Sigmoid colon (tissue), 6 donors: ENCODE measurements at regions not wholly inside any gene's neighbourhood (a gene's known extent, or its start where the extent isn't known, plus 50 kb on each side); places are given as distances from the start of the nearest gene placed in this dataset.

ENCODE experiments used
- DNase-seq: peaks from one replicate; pipeline ENCODE4 v3.0.0-alpha.2; 2019
- H3K27ac ChIP-seq, 4 donors: fragments of 200-600 bp; sonication (generic); one replicate each; pipeline ENCODE4 v1.5.1; 2016 to 2019; ENCODE audit warnings: mild to moderate bottlenecking in 1 of 4
- H3K27me3 ChIP-seq, 3 donors: fragments of 200-600 bp; sonication (generic); one replicate each; pipeline ENCODE4 v1.5.1; 2019; ENCODE audit warnings: mild to moderate bottlenecking in 1 of 3
- H3K36me3 ChIP-seq, 4 donors: fragments of 200-600 bp; sonication (generic); one replicate each; pipeline ENCODE4 v1.5.1; 2016 to 2019
- H3K4me1 ChIP-seq, 4 donors: fragments of 200-600 bp; sonication (generic); one replicate each; pipeline ENCODE4 v1.5.1; 2017 to 2019
- H3K4me3 ChIP-seq, 4 donors: fragments of 200-600 bp; sonication (generic); one replicate each; pipeline ENCODE4 v1.5.1; 2017 to 2019; ENCODE audit warnings: mild to moderate bottlenecking in 2 of 4, moderate library complexity in 1 of 4
- H3K9me3 ChIP-seq, 4 donors: fragments of 200-600 bp in 3 of 4; sonication (generic) in 3 of 4; one replicate each; pipeline versions ENCODE4 v1.5.1 to v1.6.1; 2013 to 2019
- EP300 ChIP-seq, 4 donors: sonication (generic); formaldehyde crosslinking; IDR thresholded peaks; one replicate each; pipeline ENCODE4 v1.6.1; 2017; ENCODE audit warnings: antibody characterized with exemption in 4 of 4
- POLR2A ChIP-seq, 2 donors: fragments of 450-650 bp; IDR thresholded peaks; one replicate each; pipeline ENCODE4 v1.6.1; 2016; ENCODE audit warnings: antibody characterized with exemption in 2 of 2, mild to moderate bottlenecking in 2 of 2, moderate library complexity in 2 of 2
- POLR2AphosphoS5 ChIP-seq, 4 donors: sonication (generic); formaldehyde crosslinking; IDR thresholded peaks; one replicate each; pipeline ENCODE4 v1.6.1; 2017; ENCODE audit warnings: antibody characterized with exemption in 4 of 4
- WGBS, 2 donors: extraction: QIAGEN DNeasy Blood & Tissue Kit; methylation state at CpG; one replicate each; pipeline ENCODE4 v1.1.7; 2013; 5-methylcytosine and 5-hydroxymethylcytosine counted together
- intact Hi-C: fragments of 100-400 bp; cut with DNase I; formaldehyde crosslinking; loops from one replicate; pipeline ENCODE4 v1.15.1; 2023
- TF ChIP-seq, protein P1 (sequence below), 4 experiments: fragments of 450-650 bp in 3 of 4; fragments of 200-600 bp in 1 of 4; IDR thresholded peaks; one replicate each; pipeline ENCODE4 v1.5.1; 2016 to 2019; ENCODE audit warnings: antibody characterized with exemption in 4 of 4, mild to moderate bottlenecking in 3 of 4, moderate library complexity in 2 of 4
- donor health status: healthy with polysubstance abuse.
- donor health status: healthy.

DNA sequence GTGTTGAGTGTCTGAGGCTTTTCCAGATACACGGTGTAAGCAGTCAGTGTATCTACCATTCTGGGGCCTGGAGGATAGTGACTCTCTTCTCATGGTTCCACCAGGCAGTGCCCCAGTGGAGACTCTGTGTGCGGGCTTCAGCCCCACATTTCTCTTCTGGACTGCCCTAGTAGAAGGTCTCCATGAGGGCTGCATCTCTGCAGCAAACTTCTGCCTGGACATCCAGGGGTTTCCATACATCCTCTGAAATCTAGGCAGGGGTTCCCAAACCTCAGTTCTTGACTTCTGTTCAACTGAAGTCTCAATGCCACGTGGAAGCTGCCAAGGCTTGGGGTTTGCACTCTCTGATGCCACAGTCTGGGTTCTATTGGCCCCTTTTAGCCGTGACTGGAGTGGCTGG, 256.6 kb upstream of the ITGA1 start:
- H3K27me3 ChIP-seq = no peaks in the 10 kb centered on the region
- no peak for TF ChIP-seq EP300 (IDR thresholded peaks at IDR 0.05)
- no peak for TF ChIP-seq POLR2AphosphoS5 (IDR thresholded peaks at IDR 0.05)
- WGBS, 2 donors = 62 to 77% methylated on average over 4 of the region's 4 CpGs
- intact Hi-C loops = no loop called here
- no peak for DNase-seq
- H3K27ac ChIP-seq = no peak overlapping the region
- H3K36me3 ChIP-seq = no peaks in the 10 kb centered on the region
- no peaks in the 10 kb centered on the region for H3K4me1 ChIP-seq
- H3K4me3 ChIP-seq = no peak overlapping the region
- peaks cover 0 to 4% (median 2%) of the 10 kb centered on the region in 4 donors for H3K9me3 ChIP-seq

- 93 to 94% methylated on average over 5 of the region's 5 CpGs for WGBS, 2 donors
- no peak overlapping the region for H3K4me3 ChIP-seq
- intact Hi-C loops = no loop called here
Measured at GRCh38 chr5:52543594-52543993, 244.1 kb upstream of the ITGA1 start.

GRCh38 chr5:52544738-52545137, 243.0 kb upstream of the ITGA1 start:
- no peaks in the 10 kb centered on the region for H3K36me3 ChIP-seq
- no peak for DNase-seq
- WGBS, 2 donors = 90 to 91% methylated on average over 4 of the region's 4 CpGs
- H3K9me3 ChIP-seq = peaks cover 0 to 7% (median 0%) of the 10 kb centered on the region in 4 donors
- H3K27me3 ChIP-seq = no peaks in the 10 kb centered on the region
- no peak overlapping the region for H3K4me3 ChIP-seq
- TF ChIP-seq POLR2AphosphoS5 (IDR thresholded peaks at IDR 0.05) = no peak
- no peak for TF ChIP-seq EP300 (IDR thresholded peaks at IDR 0.05)
- TF ChIP-seq POLR2A (IDR thresholded peaks at IDR 0.05) = no peak
- TF ChIP-seq, protein P1, sequence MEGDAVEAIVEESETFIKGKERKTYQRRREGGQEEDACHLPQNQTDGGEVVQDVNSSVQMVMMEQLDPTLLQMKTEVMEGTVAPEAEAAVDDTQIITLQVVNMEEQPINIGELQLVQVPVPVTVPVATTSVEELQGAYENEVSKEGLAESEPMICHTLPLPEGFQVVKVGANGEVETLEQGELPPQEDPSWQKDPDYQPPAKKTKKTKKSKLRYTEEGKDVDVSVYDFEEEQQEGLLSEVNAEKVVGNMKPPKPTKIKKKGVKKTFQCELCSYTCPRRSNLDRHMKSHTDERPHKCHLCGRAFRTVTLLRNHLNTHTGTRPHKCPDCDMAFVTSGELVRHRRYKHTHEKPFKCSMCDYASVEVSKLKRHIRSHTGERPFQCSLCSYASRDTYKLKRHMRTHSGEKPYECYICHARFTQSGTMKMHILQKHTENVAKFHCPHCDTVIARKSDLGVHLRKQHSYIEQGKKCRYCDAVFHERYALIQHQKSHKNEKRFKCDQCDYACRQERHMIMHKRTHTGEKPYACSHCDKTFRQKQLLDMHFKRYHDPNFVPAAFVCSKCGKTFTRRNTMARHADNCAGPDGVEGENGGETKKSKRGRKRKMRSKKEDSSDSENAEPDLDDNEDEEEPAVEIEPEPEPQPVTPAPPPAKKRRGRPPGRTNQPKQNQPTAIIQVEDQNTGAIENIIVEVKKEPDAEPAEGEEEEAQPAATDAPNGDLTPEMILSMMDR (IDR thresholded peaks at IDR 0.05) = no peak
- intact Hi-C loops = no loop called here
- no peak overlapping the region for H3K27ac ChIP-seq
- H3K4me1 ChIP-seq = no peaks in the 10 kb centered on the region

More at GRCh38 chr5:52543594-52543993, 244.1 kb upstream of the ITGA1 start:
- DNase-seq = no peak
- Histone ChIP-seq H3K27ac (no peak overlapping the region), H3K4me1 (no peaks in the 10 kb centered on the region), H3K36me3 (no peaks in the 10 kb centered on the region), H3K27me3 (no peaks in the 10 kb centered on the region), H3K9me3 (peaks cover 0 to 7% (median 0%) of the 10 kb centered on the region in 4 donors)
- no peak for TF ChIP-seq POLR2A (IDR thresholded peaks at IDR 0.05)
- TF ChIP-seq POLR2AphosphoS5 (IDR thresholded peaks at IDR 0.05) = no peak
- TF ChIP-seq, protein P1 (IDR thresholded peaks at IDR 0.05) = no peak
- no peak for TF ChIP-seq EP300 (IDR thresholded peaks at IDR 0.05)

GRCh38 chr5:52554293-52554692, 233.4 kb upstream of the ITGA1 start:
- Histone ChIP-seq H3K27ac (no peak overlapping the region), H3K4me3 (no peak overlapping the region), H3K27me3 (no peaks in the 10 kb centered on the region), H3K9me3 (no peaks in the 10 kb centered on the region), H3K4me1 (no peaks in the 10 kb centered on the region), H3K36me3 (no peaks in the 10 kb centered on the region)
- no peak for TF ChIP-seq EP300 (IDR thresholded peaks at IDR 0.05)
- TF ChIP-seq POLR2AphosphoS5 (IDR thresholded peaks at IDR 0.05) = no peak
- TF ChIP-seq, protein P1 (IDR thresholded peaks at IDR 0.05) = no peak
- TF ChIP-seq POLR2A (IDR thresholded peaks at IDR 0.05) = no peak
- DNase-seq = no peak
- WGBS, 2 donors = 62 to 65% methylated on average over 2 of the region's 2 CpGs
- intact Hi-C loops = no loop called here

DNA sequence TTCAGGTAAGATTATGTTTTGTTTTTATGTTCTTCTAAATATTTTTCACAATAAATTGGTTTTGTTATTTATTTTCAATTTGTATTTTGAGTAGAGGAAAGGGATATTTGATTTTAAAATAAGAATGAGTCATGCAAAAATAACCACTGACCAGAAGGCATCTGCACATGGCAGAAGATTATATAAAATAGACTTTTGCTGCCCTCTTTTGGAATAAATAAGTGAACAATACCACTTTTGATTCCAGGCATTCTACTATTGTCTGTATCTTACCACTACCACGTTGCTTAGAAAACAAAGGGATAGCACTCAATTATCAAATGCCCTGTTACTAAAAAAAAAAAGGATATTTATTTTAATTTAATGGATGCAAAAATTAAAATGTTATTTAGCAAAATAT, 227.3 kb upstream of the ITGA1 start:
- Histone ChIP-seq H3K36me3 (no peaks in the 10 kb centered on the region), H3K9me3 (no peaks in the 10 kb centered on the region), H3K27ac (no peak overlapping the region), H3K4me1 (no peaks in the 10 kb centered on the region), H3K27me3 (no peaks in the 10 kb centered on the region), H3K4me3 (no peak overlapping the region)
- TF ChIP-seq, protein P1 (IDR thresholded peaks at IDR 0.05) = no peak
- intact Hi-C loops = no loop called here
- DNase-seq = no peak
- 1 to 6% methylated on average over 1 of the region's 1 CpG for WGBS, 2 donors
